Stimulated activated CD4-positive, alpha-beta T cell treated with anti-CD3 and anti-CD28 coated beads, TNF-alpha, amount 100 ng/mL, for 1 hour (primary cell): ENCODE measurements at regions not wholly inside any gene's neighbourhood (a gene's known extent, or its start where the extent isn't known, plus 50 kb on each side); places are given as distances from the start of the nearest gene placed in this dataset.
"Not testable (repeated sequence)": the region's sequence is repeated elsewhere in the genome, so short reads cannot be mapped to it uniquely, and the experiment has no call there.

Experiments
- DNase-seq, 3 donors: peaks; one replicate each; pipeline ENCODE4 v3.0.0-alpha.2; 2020; ENCODE audit warnings: low read depth in 3 of 3, low spot score in 1 of 3

DNA sequence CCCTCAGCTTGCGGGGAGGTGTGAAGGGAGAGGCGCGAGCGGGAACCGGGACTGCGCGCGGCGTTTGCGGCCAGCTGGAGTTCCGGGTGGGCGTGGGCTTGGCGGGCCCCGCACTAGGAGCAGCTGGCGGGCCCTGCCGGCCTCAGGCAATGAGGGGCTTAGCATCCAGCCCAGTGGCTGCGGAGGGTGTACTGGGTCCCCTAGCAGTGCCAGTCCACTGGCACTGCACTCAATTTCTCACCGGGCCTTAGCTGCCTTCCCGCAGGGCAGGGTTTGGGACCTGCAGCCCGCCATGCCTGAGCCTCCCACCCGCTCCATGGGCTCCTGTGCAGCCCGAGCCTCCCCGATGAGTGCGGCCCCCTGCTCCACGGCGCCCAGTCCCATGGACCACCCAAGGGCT, 163.5 kb upstream of the PTCH1 start:
- not testable (repeated sequence) for DNase-seq

DNA sequence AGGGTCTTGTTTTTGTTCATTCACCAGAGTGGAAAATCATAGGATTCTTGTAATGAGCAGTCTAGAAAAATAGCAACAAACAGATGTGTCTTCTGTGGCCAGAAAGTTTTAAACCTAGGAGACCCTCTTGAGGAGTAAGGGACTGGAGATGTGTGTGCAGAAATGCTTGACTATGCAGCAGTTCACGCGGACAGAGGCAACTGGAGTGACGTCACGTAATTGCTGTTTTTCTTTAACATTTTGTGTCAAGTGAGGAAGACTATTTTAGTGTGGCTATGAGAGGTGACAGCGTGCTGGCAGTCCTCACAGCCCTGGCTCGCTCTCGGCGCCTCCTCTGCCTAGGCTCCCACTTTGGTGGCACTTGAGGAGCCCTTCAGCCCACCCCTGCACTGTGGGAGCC, 163.1 kb upstream of the PTCH1 start:
- no peak for DNase-seq

DNA sequence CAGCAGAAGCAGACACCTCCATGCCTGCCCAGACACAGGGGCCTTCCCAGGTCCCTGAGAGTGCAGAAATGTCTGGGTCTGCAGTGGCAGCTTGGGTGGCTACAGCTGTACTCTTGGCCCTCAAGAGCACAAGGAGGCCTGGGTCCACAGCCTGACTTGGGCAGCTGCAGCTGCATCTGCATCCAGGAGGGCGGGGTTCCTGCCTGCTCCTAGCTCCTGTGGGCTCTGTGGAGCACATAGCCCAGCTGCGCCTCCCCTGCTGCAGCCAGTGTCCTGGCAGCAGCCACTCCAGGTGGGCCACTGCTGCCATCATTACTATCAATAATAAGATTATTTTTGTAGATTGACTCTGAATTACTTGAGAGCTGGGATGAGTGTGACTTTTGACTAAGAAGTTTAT, 162.0 kb upstream of the PTCH1 start:
- DNase-seq: no peak

- no peak for DNase-seq
Measured at GRCh38 chr9:95670122-95670521, 153.4 kb upstream of the PTCH1 start.

- DNase-seq: no peak
Measured at GRCh38 chr9:95669253-95669652, 152.5 kb upstream of the PTCH1 start.

DNA sequence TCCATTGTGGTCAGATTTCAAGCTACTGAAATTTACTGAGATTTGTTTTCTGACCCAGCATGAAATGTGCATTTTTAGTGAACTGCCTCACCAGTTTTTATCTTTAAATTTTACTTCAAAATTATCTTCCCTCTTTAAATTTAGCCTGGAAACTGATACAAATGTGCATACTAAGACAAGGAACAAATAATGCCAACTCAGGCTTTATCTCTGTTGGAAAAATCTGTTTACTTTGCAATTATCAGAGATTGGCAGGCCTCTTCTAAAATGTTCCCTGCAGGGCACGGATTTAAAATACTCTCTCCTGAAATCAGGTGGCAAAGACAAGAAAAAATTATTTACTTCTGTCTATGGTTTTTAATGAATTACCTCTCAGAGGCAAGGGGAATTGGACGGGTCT, 151.0 kb upstream of the PTCH1 start:
- DNase-seq: no peak

- DNase-seq: no peak
Measured at GRCh38 chr9:95666785-95667155, 150.0 kb upstream of the PTCH1 start.

DNA sequence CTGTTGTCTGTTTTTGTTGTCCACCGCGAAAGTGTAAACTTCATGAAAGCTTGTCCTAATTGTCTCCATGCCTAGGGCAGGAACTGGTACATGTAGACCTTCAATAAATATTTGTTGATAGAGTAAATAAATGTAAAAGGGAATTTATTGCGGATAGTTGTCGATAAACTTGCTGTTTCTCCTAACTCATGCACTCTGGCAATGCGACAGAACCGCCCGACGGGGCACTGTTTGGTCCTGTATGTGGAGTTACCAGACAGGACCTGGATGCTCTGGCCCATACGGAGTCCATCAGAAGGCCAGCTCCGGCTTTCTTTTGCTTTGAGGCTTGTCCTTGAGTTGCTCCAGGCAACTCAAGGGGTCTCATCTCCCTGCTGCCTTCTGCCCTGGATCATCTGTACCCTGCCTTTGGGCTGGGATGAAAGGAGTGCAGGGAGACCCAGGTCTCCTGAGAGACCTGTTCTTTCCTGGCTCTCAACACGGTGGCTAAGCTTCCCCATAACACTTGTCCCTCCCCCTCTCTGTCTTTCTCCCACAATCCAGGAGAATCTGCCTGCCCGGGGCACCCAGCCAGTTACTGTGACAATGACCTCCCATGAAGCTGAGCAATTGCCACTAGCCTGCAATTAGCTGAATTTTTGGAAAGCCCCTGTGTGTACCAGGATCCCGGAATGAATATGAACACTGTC, 149.5 kb upstream of the PTCH1 start:
- DNase-seq: no peak

- no peak for DNase-seq
Measured at GRCh38 chr9:95653246-95653645, 136.5 kb upstream of the PTCH1 start.

- no peak for DNase-seq
Measured at GRCh38 chr9:95650720-95651119, 133.9 kb upstream of the PTCH1 start.

- no peak for DNase-seq
Measured at GRCh38 chr9:95649801-95650213, 133.0 kb upstream of the PTCH1 start.

- no peak for DNase-seq
Measured at GRCh38 chr9:95648225-95648624, 131.5 kb upstream of the PTCH1 start.

- DNase-seq: no peak
Measured at GRCh38 chr9:95645992-95646391, 129.2 kb upstream of the PTCH1 start.

DNA sequence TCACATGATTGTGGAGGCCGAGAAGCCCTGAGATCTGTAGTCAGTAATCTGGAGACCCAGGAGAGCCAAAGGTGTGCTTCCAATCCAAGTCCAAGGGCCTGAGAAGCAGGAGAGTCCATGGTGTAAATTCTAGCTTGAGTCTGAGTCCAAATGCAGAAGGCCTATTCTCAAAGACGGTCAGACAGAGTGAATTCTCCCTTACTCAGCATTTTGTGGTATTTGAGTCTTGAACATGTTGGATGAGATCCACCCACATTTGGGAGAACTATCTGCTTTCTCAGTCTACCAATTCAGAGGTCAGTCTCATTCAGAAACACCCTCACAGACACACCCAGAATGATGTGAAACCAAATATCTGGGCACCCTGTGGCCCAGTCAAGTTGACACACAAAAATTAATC, 128.8 kb upstream of the PTCH1 start:
- DNase-seq: no peak

GRCh38 chr9:95644377-95644776, 127.6 kb upstream of the PTCH1 start:
- DNase-seq: no peak

DNA sequence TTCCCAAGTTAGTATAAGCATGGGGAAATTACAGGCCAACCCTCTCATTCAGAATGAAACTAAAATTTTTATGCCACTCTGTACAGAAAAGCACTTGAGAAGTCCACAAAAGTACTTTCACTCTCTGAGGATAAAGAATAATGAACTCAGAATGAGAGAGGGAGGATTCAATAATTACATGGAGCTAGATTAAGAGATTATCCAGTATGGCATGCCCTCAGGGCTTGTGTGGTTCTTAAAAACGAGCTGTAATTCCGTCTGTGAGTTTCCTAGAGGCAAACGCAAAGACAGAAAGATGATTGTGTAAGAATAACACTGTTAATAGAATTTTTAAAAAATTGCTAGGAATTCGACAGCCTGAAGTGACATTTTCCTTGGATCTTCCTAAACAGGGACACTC, 126.8 kb upstream of the PTCH1 start:
- no peak for DNase-seq

DNA sequence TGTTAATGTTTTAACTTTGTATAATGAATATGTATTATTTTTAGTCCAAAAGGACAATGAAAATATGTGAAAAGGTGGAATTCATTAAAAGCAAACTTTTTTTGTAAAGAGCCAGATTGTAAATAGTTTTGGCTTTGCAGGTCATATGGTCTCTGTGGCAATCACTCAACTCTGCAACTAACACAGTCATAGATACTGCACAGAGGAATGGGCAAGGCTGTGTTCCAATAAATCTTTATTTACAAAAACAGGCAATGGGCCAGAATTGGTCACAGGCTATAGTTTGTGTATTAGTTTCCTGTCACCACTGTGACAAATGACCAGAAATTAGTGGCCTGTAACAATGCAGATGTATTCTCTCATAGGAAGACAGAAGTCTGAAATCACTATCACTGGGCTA, 125.4 kb upstream of the PTCH1 start:
- no peak for DNase-seq

- no peak for DNase-seq
Measured at GRCh38 chr9:95641586-95641985, 124.8 kb upstream of the PTCH1 start.

DNA sequence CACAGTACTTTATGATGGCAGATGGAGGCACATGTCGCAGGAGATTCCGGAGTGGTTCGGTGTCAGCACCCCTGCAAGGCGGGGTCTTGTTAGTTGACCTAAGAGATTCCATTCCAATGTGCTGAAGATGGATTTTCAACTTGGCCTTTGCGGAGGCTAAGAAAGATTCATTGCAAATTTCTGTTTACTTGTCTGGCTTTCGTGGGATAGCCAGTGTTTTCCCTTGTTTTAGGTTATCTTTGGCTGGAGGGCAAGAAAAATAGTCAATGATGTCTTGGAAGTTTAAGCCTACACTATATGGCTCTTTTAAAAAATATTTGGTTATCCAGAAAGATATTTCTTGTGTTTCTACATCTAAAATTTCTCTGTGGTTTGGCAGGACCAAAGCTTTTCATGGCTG, 123.6 kb upstream of the PTCH1 start:
- no peak for DNase-seq

- no peak for DNase-seq
Measured at GRCh38 chr9:95635986-95636671, 119.4 kb upstream of the PTCH1 start.

GRCh38 chr9:95634536-95634935, 117.8 kb upstream of the PTCH1 start:
- DNase-seq: no peak

- DNase-seq: no peak
Measured at GRCh38 chr9:95634114-95634513, 117.3 kb upstream of the PTCH1 start.

DNA sequence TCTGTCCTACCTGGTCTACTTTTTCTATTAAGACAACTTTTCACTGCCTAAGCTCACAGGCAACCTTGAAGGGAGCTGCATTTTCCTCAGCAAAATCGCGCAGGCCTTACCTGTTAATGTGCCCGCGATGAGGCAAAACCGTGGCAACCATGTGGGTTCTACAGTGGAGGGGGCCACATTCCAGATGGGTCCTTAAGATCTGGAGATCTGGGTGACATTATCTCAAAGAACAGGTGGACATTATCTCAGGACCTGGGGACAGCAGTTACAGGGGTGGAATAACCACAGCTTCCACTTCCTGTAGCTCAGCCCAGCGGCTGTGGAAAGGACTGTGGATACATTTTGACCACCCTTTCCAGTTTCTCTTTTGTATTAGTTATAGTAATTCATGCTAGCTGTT, 112.8 kb upstream of the PTCH1 start:
- no peak for DNase-seq
